ENCODE measurements at regions not wholly inside any gene's neighbourhood (a gene's known extent, or its start where the extent isn't known, plus 50 kb on each side); places are given as distances from the start of the nearest gene placed in this dataset.

DNA sequence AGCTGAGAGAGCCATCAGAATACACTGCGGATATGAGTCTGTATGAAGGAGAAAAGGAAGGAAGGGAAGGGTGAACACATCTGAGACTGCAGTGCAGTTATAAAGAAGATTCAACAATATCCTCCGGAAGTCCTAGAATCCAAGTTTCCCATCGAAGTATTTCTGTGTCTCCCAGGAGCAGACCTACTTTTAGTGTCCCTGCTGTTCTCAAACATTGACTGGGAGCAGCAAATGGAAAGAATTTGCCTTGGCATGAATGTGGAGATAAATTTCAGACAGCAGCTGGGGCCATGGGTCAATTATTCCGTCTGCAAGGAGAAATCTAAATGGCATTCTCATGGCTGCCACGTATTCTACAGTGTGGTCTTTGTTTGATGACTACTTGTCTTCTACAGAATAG lies 478.1 kb upstream of the SMC2 start:
- no peaks in the 10 kb centered on the region for H3K4me1 ChIP-seq (ENCODE audit: insufficient read depth, poor library complexity, severe bottlenecking)
- H3K36me3 ChIP-seq (ENCODE audit: low read depth): no peaks in the 10 kb centered on the region
- H3K27ac ChIP-seq (ENCODE audit: poor library complexity, severe bottlenecking): no peak overlapping the region
- no peak for DNase-seq (ENCODE audit: low spot score)
- H3K27me3 ChIP-seq (ENCODE audit: insufficient read depth, poor library complexity, severe bottlenecking): no peaks in the 10 kb centered on the region
- no peak for TF ChIP-seq CTCF (IDR thresholded peaks at IDR 0.05; ENCODE audit: poor library complexity, severe bottlenecking)
- no peak for ATAC-seq (ENCODE audit: low read depth)
- H3K9me3 ChIP-seq (ENCODE audit: severe bottlenecking): peaks cover under 1% of the 10 kb centered on the region
- H3K4me3 ChIP-seq (ENCODE audit: severe bottlenecking): no peak overlapping the region

- TF ChIP-seq CTCF (IDR thresholded peaks at IDR 0.05; ENCODE audit: poor library complexity, severe bottlenecking): no peak
- Histone ChIP-seq H3K9me3 (ENCODE audit: severe bottlenecking) (peaks cover 2% of the 10 kb centered on the region), H3K36me3 (ENCODE audit: low read depth) (no peaks in the 10 kb centered on the region), H3K27me3 (ENCODE audit: insufficient read depth, poor library complexity, severe bottlenecking) (no peaks in the 10 kb centered on the region), H3K4me1 (ENCODE audit: insufficient read depth, poor library complexity, severe bottlenecking) (no peaks in the 10 kb centered on the region), H3K27ac (ENCODE audit: poor library complexity, severe bottlenecking) (no peak overlapping the region), H3K4me3 (ENCODE audit: severe bottlenecking) (no peak overlapping the region)
- no peak for DNase-seq (ENCODE audit: low spot score)
- no peak for ATAC-seq (ENCODE audit: low read depth)
Observed at GRCh38 chr9:103617046-103617445, 477.1 kb upstream of the SMC2 start.

DNA sequence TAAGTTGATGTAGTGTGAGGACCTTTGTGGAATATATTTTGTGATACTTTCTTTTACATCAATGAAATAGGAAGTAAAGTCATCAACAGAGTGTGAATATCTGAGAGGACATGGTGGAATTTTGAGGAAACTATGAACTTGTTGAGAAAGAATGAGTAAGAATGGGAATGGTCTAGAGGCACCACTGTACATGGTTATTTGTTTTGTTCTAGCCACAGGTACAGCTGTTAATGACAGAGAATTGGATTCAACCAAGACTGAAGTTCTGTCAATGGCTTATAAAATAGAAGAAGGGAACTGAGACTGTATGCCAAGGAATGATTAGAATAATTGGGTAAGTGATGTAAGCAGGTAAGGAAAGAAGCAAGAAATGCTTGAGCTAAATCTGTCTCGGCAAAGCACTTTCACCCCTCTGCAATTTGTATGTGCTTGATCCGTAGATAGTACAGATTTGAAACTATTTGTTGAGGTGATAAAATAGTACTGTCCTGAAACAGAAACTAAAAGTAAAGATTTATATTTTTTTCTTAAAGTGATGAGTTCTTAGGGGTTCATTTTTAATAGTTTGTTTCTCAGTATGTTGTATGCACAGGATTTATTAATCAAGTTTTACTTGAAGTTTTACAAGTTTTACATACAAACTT lies 468.8 kb upstream of the SMC2 start:
- Histone ChIP-seq H3K4me1 (ENCODE audit: insufficient read depth, poor library complexity, severe bottlenecking) (peaks cover 7% of the 10 kb centered on the region), H3K36me3 (ENCODE audit: low read depth) (no peaks in the 10 kb centered on the region), H3K27me3 (ENCODE audit: insufficient read depth, poor library complexity, severe bottlenecking) (no peaks in the 10 kb centered on the region), H3K9me3 (ENCODE audit: severe bottlenecking) (peaks cover 2% of the 10 kb centered on the region), H3K4me3 (ENCODE audit: severe bottlenecking) (no peak overlapping the region), H3K27ac (ENCODE audit: poor library complexity, severe bottlenecking) (no peak overlapping the region)
- no peak for TF ChIP-seq CTCF (IDR thresholded peaks at IDR 0.05; ENCODE audit: poor library complexity, severe bottlenecking)
- ATAC-seq (ENCODE audit: low read depth): no peak
- no peak for DNase-seq (ENCODE audit: low spot score)

GRCh38 chr9:103627731-103628130 lies 466.4 kb upstream of the SMC2 start:
- no peak overlapping the region for H3K4me3 ChIP-seq (ENCODE audit: severe bottlenecking)
- H3K9me3 ChIP-seq (ENCODE audit: severe bottlenecking): no peaks in the 10 kb centered on the region
- ATAC-seq (ENCODE audit: low read depth) (peak; percentile 86), DNase-seq (ENCODE audit: low spot score) (no peak)
- H3K27ac ChIP-seq (ENCODE audit: poor library complexity, severe bottlenecking): no peak overlapping the region
- H3K27me3 ChIP-seq (ENCODE audit: insufficient read depth, poor library complexity, severe bottlenecking): no peaks in the 10 kb centered on the region
- peaks cover 7% of the 10 kb centered on the region for H3K4me1 ChIP-seq (ENCODE audit: insufficient read depth, poor library complexity, severe bottlenecking)
- TF ChIP-seq CTCF (IDR thresholded peaks at IDR 0.05; ENCODE audit: poor library complexity, severe bottlenecking): no peak
- H3K36me3 ChIP-seq (ENCODE audit: low read depth): no peaks in the 10 kb centered on the region

- DNase-seq (ENCODE audit: low spot score) (no peak), ATAC-seq (ENCODE audit: low read depth) (no peak)
- Histone ChIP-seq H3K9me3 (ENCODE audit: severe bottlenecking) (no peaks in the 10 kb centered on the region), H3K36me3 (ENCODE audit: low read depth) (no peaks in the 10 kb centered on the region), H3K27me3 (ENCODE audit: insufficient read depth, poor library complexity, severe bottlenecking) (no peaks in the 10 kb centered on the region), H3K27ac (ENCODE audit: poor library complexity, severe bottlenecking) (no peak overlapping the region), H3K4me1 (ENCODE audit: insufficient read depth, poor library complexity, severe bottlenecking) (no peaks in the 10 kb centered on the region), H3K4me3 (ENCODE audit: severe bottlenecking) (no peak overlapping the region)
- no peak for TF ChIP-seq CTCF (IDR thresholded peaks at IDR 0.05; ENCODE audit: poor library complexity, severe bottlenecking)
Observed at GRCh38 chr9:103649086-103649485, 445.0 kb upstream of the SMC2 start.

All from RWPE2 (cell line).